Adrenal gland (tissue), 9 donors: ENCODE measurements at regions not wholly inside any gene's neighbourhood (a gene's known extent, or its start where the extent isn't known, plus 50 kb on each side); places are given as distances from the start of the nearest gene placed in this dataset.
A peak's percentile ranks its signal among the peaks of the same experiment; 100 is the strongest.
"Not testable (repeated sequence)": the region's sequence is repeated elsewhere in the genome, so short reads cannot be mapped to it uniquely, and the experiment has no call there.

Experiments used
- DNase-seq, 7 donors: peaks; one replicate each; pipeline ENCODE4 v3.0.0-alpha.2; 2019 to 2020
- H3K27ac ChIP-seq, 5 donors: fragments of 200-600 bp; sonication (generic) in 4 of 5; 1 replicate in 3 of 5; 2 replicates in 2 of 5; pipeline versions ENCODE4 v1.5.1 to v1.8.0; 2016 to 2020; ENCODE audit warnings: mild to moderate bottlenecking in 1 of 5
- H3K27me3 ChIP-seq: fragments of 200-600 bp; 2 replicates; pipeline ENCODE4 v1.8.0; 2021
- H3K36me3 ChIP-seq, 2 donors: fragments of 200-600 bp; replicated peaks in 1 of 2; 1 replicate in 1 of 2; 2 replicates in 1 of 2; pipeline versions ENCODE4 v1.5.1 to v1.8.0; 2018 to 2022
- H3K4me1 ChIP-seq, 2 donors: fragments of 200-600 bp; replicated peaks in 1 of 2; 1 replicate in 1 of 2; 2 replicates in 1 of 2; pipeline versions ENCODE4 v1.5.1 to v1.8.0; 2018 to 2021
- H3K4me3 ChIP-seq, 4 donors: fragments of 200-600 bp; sonication (generic) in 3 of 4; one replicate each; pipeline ENCODE4 v1.5.1; 2016 to 2018
- H3K9me3 ChIP-seq, 3 donors: fragments of 200-600 bp; sonication (generic) in 1 of 3; replicated peaks in 1 of 3; 1 replicate in 2 of 3; 2 replicates in 1 of 3; pipeline versions ENCODE4 v1.5.1 to v1.8.0; 2016 to 2021
- CTCF ChIP-seq, 6 experiments: fragments of 450-650 bp in 4 of 6; fragments of 200-600 bp in 2 of 6; sonication (generic) in 1 of 6; IDR thresholded peaks; 1 replicate in 5 of 6; 2 replicates in 1 of 6; pipeline versions ENCODE4 v1.5.1 to v1.8.0; 2016 to 2021; ENCODE audit warnings: antibody characterized with exemption in 6 of 6, mild to moderate bottlenecking in 2 of 6, moderate library complexity in 1 of 6
- POLR2A ChIP-seq, 2 donors: fragments of 450-650 bp; IDR thresholded peaks; one replicate each; pipeline ENCODE4 v1.6.1; 2017; ENCODE audit warnings: antibody characterized with exemption in 2 of 2, mild to moderate bottlenecking in 2 of 2, moderate library complexity in 1 of 2
- WGBS, 4 donors: extraction: QIAGEN DNeasy Blood & Tissue Kit in 2 of 4; methylation state at CpG; one replicate each; pipeline versions ENCODE4 v1.1.5 to v1.1.7; 2013 to 2017; 5-methylcytosine and 5-hydroxymethylcytosine counted together
- intact Hi-C, 2 donors: fragments of 100-400 bp; cut with DNase I; formaldehyde crosslinking; loops; one replicate each; pipeline versions ENCODE4 v1.14.1 to v1.15.0; 2022 to 2023
- donor health status: healthy with polysubstance abuse.
- donor health status: Bipolar disorder and iron deficiency.
- donor health status: DM: yes; HTN: yes; CAD: no.
- donor health status: DM: no; HTN: no; CAD: no.
- donor health status: DM: no; HTN: no; CAD: no.

DNA sequence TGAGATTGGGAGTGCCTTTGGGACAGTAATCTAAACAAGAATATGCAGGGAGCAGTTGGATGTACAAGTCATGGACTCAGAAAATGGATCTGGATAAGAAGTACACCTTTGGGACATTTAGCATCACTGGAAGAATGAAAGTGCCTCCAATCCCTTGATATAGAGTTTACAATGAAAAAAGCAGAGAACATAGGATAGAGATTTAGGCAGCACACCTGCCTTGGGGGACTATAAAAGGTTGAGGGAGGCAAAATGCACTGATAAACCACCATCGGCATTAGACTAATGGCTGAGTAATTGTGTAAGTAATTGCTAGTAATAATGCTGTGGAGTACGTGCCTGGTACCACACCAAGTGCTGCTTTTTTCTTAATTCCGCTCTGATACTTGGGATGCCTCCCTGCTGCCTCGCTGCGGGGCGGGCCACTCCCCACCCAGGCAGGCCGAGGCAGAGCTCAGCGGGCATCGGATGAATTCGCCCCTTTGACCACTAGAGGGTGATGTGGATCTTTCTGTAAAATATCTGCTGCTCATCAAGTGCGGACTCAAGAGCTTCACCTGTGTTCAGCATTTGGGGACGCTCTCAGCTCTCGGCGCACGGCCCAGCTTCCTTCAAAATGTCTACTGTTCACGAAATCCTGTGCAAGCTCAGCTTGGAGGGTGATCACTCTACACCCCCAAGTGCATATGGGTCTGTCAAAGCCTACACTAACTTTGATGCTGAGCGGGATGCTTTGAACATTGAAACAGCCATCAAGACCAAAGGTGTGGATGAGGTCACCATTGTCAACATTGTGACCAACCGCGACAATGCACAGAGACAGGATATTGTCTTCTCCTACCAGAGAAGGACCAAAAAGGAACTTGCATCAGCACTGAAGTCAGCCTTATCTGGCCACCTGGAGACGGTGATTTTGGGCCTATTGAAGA, 99.9 kb downstream of the ANKRD18B start:
- no peaks in the 10 kb centered on the region for H3K4me1 ChIP-seq
- peaks cover 30% of the 10 kb centered on the region for H3K27me3 ChIP-seq
- H3K9me3 ChIP-seq: no peaks in the 10 kb centered on the region
- H3K4me3 ChIP-seq: no peak overlapping the region
- intact Hi-C loops: loop anchor here in 1 of 2 donors (2.0 kb wide), 1 partner anchor 99 kb away; no protein-coding TSS in a partner anchor
- peak; percentile 38 to 81 (median 58) for DNase-seq
- H3K27ac ChIP-seq: no peak overlapping the region
- 19 to 26% (median 21%) methylated on average over 12 to 20 of the region's 20 CpGs for WGBS, 4 donors
- no peaks in the 10 kb centered on the region for H3K36me3 ChIP-seq
- TF ChIP-seq CTCF (IDR thresholded peaks at IDR 0.05) (peak; percentile 75 to 93 (median 88)), POLR2A (IDR thresholded peaks at IDR 0.05) (no peak)

DNA sequence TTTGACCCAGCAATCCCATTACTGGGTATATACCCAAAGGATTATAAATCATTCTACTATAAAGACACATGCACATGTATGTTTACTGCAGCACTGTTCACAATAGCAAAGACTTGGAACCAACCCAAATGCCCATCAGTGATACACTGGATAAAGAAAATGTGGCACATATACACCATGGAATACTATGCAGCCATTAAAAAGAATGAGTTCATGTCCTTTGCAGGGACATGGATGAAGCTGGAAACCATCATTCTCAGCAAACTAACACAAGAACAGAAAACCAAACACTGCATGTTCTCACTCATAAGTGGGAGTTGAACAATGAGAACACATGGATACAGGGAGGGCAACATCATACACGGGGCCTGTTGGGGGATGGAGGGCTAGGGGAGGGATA, 104.3 kb downstream of the ANKRD18B start:
- H3K4me3 ChIP-seq, H3K9me3 ChIP-seq, H3K4me1 ChIP-seq, H3K36me3 ChIP-seq, H3K27ac ChIP-seq, DNase-seq: not testable (repeated sequence)
- H3K27me3 ChIP-seq: peaks cover 24% of the 10 kb centered on the region
- intact Hi-C loops: loop anchor here in 1 of 2 donors (5.0 kb wide), 1 partner anchor 94 kb away; no protein-coding TSS in a partner anchor
- 70 to 86% (median 84%) methylated on average over 1 of the region's 1 CpG for WGBS, 4 donors

GRCh38 chr9:33628865-33629410, 104.9 kb downstream of the ANKRD18B start:
- 58 to 65% (median 62%) methylated on average over 6 of the region's 6 CpGs for WGBS, 4 donors
- Histone ChIP-seq H3K36me3 (no peaks in the 10 kb centered on the region), H3K4me1 (no peaks in the 10 kb centered on the region), H3K27me3 (peaks cover 22% of the 10 kb centered on the region), H3K4me3 (no peak overlapping the region), H3K27ac (no peak overlapping the region), H3K9me3 (no peaks in the 10 kb centered on the region)
- no peak for TF ChIP-seq POLR2A (IDR thresholded peaks at IDR 0.05)
- TF ChIP-seq CTCF (IDR thresholded peaks at IDR 0.05): no peak
- intact Hi-C loops: loop anchor here in 1 of 2 donors (5.0 kb wide), 1 partner anchor 93 kb away; no protein-coding TSS in a partner anchor
- DNase-seq: no peak

- peaks cover 36% of the 10 kb centered on the region for H3K27me3 ChIP-seq
- WGBS, 4 donors: 69 to 79% (median 70%) methylated on average over 1 to 2 of the region's 2 CpGs
- no peak overlapping the region for H3K4me3 ChIP-seq
- intact Hi-C loops: no loop called here
- TF ChIP-seq POLR2A (IDR thresholded peaks at IDR 0.05): no peak
- no peak for TF ChIP-seq CTCF (IDR thresholded peaks at IDR 0.05)
- no peak for DNase-seq
- no peak overlapping the region for H3K27ac ChIP-seq
- H3K9me3 ChIP-seq: no peaks in the 10 kb centered on the region
- no peaks in the 10 kb centered on the region for H3K36me3 ChIP-seq
- H3K4me1 ChIP-seq: no peaks in the 10 kb centered on the region
Observed at GRCh38 chr9:33633636-33634035, 109.6 kb downstream of the ANKRD18B start.
